Jurkat, Clone E6-1 (cell line): ENCODE measurements at regions not wholly inside any gene's neighbourhood (a gene's known extent, or its start where the extent isn't known, plus 50 kb on each side); places are given as distances from the start of the nearest gene placed in this dataset.

Source experiments
- DNase-seq: peaks from one replicate; pipeline ENCODE4 v3.0.0-alpha.2; 2011; ENCODE audit warnings: low read depth, low spot score
- H3K4me3 ChIP-seq: 2 replicates; pipeline ENCODE4 v1.5.1; 2011; ENCODE audit warnings: mild to moderate bottlenecking, low read length, control low read depth, moderate library complexity

DNA sequence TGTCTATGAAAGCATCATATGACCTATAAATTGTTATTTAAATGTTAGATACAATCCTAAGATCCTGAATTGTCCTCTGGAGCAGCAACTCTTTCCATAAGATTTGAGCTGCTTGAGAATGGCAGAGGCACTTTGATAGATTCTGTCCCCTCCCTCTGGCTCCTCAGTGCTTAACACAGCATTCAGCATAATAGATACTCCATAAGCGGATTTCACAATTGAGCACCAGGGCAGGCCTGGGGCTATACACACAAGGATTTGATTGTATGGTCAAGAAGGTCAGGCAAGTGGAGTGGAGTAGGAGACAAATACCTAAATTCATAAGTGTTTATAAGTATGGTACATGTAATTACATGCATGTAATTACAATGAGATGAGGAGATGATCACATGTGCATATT is 96.3 kb downstream of the FOXD1 start:
- H3K4me3 ChIP-seq: no peak overlapping the region
- no peak for DNase-seq

DNA sequence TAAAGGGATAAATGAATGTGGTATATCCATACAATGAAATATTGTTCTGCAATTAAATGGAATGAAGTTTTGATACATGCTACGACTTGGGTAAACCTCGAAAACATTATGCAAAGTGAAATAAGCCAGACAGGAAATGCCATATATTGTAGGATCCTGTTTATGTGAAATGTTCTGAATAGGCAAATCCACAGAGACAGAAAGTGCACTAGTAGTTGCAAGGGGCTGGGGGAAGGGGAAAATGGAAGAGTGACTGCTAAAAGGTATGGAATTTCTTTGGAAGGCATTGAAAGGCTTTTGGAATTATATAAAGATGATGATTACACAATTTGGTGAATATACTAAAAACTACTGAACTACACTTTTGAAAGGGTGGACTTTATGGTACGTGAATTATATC is 97.0 kb downstream of the FOXD1 start:
- no peak for DNase-seq
- H3K4me3 ChIP-seq: no peak overlapping the region

DNA sequence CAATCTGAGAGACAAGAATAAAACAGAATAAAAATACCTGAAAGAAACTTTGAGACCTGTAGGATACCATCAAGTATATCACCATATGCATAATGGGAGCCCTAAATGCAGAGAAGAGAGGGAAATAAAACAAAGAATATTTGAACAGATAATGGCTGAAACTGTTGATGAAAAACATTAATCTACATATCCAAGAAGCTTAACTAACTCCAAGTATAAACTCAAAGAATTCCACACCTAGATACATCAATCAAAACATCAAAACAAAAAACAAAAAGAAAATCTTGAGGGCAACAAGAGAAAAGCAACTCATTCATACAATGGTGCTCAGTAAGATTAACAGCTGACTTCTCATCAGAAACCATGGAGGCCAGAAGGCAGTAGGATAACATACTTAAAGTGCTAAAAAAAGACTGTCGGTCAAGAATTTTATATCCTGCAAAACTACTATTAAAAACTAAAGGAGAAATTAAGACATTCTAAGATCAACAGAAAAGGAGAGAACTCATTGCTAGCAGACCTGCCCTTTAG is 101.6 kb downstream of the FOXD1 start:
- no peak overlapping the region for H3K4me3 ChIP-seq
- DNase-seq: no peak

DNA sequence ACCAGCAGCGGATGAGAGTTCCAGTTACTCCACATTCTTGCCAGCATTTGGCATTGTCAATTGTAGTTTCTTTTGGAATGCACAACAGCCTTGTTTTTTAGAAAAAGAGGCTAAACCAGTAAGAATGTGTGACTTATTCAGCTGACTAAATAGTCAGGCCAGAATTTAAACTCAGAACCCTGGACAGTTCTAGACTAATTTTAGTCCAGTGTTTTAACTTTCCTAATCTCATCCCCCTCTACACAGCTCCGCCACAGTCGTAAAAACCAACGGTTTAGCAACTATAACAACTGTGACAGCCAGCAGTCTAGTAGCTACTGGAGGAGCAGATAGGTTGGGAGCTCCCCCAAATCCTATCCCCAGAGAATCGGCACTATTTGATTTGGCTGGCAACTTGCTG is 103.7 kb downstream of the FOXD1 start:
- H3K4me3 ChIP-seq: no peak overlapping the region
- no peak for DNase-seq

DNA sequence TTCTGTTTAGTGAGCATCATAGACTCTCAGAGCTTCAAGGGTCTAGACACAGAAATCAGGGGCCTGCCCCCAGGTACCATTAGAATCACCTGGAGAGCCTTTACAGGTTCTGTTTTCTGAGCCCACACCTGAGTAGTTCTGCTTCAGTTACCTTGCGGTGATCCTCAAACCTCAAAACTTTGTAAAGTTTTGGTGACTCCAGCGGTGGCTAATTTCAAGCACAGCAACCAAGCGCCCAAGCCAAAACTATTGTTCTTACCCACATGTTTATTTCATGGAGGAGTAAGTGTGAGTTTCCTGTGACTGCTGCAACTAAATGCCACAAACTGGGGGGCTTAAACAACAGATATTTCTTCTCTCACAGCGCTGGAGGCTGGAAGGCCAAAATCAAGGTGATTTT is 108.9 kb downstream of the FOXD1 start:
- no peak overlapping the region for H3K4me3 ChIP-seq
- DNase-seq: no peak

DNA sequence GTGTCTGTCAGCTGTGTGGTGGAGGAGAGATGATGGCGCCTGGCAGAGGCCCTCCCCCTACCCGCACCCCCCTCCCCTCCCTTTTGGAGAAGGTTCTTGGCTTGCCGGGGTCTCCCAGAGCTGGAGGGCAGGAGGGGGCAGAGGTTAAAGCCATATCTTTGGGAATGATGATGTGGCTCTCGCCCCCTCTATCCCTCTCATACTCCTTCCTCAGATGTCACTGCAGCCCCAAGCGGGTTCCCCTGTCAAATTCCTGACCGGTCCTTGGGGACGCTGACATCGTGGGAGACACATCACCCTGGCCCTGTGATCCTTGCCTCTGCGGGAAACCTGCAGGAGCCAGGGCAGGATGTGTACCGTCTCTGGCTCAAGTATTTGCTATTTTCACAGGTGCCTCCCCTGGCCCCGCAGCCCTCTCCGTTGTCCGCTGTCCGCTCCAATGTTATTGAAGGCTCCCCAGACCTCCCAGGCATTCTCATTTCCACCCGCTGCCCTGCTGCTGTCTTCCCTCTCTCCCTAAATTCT is 109.5 kb downstream of the FOXD1 start:
- H3K4me3 ChIP-seq: no peak overlapping the region
- DNase-seq: no peak

DNA sequence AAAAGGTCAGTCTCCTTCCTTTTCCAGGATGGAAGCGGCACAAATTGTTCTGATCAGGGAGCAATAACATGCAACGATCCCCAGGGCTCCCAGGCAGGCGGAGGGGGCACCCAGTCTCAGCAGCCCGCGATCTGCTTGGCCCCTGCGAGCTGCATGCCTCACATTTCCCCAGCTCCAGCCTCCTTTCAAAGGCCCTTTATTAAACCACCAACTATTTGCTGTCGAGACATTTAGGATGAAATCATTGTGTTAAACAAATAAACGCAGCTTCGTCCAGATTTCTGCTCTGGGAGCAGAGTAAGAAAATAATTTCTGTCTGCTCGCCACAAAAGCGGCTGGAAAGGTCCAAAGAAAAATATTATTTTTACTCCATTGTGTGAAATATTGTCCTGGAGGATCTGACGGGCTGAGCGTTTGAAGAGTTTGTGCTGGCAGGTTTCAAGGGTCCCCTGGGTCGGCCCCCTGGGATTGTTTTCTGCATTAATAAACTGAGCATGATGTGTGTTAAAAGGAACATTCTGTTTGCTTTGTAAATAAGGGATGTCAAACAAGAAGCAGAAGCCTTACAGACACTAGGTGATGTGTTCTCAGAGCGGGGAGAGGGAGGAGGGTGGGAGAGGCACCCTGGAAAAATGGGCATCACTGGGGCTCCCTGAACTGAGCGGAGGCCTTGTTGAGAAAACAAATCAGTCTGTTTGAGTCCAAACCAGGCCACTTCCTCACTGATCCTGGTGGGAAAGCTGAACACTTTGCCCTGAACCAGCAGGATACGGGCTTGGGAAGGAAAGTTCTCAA is 110.1 kb downstream of the FOXD1 start:
- no peak for DNase-seq

DNA sequence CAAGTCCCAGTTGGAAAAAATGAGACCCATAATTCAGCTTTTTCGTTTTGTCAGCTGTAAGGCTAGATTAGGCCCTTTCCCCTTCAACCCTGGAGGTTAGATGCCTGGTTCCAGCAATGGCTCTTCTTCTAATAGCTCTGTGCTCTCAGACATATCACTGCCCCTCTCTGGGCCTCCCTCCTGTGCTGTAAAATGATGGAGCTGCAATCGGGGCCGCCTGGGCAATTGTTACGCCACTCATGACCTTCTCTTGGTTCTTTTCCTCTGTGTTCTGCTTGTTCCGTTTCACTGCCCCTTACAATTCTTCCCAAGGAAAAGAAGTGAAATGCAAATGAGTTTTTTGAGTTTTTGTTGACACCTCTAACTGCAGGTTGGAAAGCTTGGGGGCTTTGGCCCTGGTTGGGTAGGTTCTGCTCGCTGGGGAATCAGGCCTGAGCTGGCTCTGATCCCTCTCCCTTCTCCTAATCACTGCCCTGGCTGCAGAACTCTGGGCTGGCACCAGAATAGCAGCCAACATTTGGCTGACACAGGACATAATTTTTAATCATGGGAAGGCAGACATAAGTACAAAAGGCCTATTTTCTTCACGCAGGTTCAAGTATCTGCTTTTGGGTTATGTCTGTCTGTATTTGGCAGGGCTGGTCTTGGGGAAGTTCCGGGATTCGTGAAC is 110.9 kb downstream of the FOXD1 start:
- DNase-seq: no peak
- H3K4me3 ChIP-seq: no peak overlapping the region

More for the DNA sequence above, 110.1 kb downstream of the FOXD1 start:
- no peak overlapping the region for H3K4me3 ChIP-seq

DNA sequence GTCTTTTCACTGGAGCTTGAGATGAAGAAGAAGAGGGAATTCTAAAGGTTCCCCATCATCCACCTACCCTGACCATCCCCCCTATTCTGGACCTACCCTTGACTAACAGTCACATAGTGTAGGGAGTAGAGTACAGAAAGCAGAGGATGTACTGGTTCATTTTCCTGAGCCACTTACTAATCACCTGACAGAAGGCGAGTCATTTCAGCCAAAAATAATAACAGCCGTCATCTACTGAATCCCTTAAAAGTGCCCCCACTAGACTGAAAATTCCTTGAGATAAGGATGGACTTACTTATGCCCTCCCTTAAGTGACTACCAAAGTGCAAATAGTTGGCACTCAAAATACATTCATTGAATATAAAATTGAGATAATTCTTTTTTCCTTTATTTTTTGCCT is 112.2 kb downstream of the FOXD1 start:
- DNase-seq: no peak
- no peak overlapping the region for H3K4me3 ChIP-seq

DNA sequence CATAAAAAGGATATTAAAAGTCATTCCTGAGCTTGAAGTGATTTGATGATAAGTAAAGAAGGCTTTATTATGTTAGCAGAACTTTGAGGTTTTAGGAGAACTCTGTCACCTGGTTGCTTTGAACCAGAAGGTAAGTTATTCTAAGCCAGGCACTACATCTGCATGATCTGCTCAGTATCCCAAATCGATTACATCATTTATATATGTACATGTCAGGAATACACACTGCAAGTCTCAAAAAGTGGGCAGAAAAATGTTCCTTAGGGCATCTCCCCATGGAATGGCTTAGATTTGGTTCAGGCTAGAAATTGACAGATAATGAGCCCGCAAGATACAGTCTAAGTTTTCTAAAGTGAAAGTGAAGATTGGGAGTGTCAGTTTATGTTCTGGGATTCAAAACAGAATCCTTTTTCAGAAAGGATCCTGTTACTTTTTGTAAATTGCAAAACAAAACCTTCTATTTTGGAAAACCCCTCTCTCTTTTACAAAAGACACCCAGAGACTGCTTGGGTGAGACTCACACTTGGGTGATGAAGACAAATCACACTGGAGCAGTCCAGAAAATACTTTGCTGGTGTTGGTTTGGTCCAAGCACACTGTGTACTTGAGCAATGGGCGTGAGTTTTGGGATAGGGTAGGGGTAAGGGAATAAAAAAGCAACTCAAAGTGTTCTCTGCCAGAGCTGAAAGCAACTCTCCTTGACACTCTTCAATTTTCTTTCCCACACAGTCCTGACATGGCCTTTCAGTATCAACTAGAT is 114.5 kb downstream of the FOXD1 start:
- no peak for DNase-seq
- no peak overlapping the region for H3K4me3 ChIP-seq

DNA sequence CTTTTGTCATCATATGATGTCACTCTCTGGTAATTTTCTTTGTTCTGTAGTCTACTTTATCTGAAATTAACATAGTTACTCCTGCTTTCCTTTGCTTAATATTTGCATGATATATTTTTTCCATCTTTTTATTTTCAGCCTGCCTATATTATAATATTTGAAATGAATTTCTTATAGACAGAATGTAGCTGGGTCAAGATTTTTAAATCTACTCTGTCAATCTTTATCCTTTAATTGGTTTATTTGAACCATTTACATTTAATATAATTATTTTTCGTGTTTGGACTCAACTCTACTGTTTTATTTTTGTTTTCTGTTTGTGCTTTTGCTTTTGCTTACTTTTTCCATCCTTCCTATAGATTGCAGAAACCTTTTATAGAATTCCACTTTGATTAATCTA is 118.0 kb downstream of the FOXD1 start:
- H3K4me3 ChIP-seq: no peak overlapping the region
- DNase-seq: no peak

DNA sequence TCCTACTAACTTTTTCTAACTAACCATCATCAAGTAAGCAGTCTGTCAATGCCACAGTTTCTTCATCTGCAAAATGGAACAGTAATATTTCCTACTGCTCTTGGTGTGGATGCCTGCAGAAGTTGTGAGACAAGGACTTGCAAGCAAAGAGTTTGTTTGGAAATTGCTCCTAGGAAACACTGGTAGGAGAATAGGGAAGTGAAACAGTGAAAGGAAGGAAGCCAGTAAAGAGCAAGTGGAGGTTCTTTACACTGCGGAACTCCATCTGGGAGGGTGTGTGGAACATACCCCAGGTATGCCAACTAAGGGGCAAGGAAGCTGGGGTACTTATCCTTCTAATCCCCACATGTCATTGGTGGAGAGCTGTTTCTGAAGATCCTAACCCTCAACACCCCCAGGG is 119.9 kb downstream of the FOXD1 start:
- H3K4me3 ChIP-seq: no peak overlapping the region
- DNase-seq: no peak

DNA sequence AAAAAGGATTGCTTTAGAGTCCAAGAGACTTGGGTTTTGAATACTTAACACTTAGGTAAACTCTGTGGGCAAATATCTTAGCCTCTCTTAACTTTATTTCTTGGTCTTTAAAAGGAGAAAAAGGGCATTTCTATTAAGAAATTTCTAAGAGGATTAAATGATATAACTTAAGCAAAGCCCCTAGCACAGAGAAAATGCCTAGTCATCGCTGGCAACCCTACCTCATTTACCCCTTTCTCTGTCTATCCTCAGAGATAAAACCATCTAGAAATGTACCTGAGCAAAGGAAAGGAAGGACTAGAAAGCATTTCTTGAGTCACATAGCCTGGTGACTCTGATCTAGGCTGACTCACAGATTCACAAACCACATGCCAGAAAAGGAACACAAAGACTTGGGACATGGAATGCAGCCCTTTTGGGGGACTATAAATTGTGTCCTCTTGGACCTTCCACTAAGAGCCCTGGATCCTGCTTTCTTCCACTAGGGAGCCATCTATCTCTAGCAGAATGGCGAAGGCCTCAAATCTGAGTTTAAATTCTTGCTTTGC is 120.6 kb downstream of the FOXD1 start:
- no peak overlapping the region for H3K4me3 ChIP-seq
- no peak for DNase-seq

DNA sequence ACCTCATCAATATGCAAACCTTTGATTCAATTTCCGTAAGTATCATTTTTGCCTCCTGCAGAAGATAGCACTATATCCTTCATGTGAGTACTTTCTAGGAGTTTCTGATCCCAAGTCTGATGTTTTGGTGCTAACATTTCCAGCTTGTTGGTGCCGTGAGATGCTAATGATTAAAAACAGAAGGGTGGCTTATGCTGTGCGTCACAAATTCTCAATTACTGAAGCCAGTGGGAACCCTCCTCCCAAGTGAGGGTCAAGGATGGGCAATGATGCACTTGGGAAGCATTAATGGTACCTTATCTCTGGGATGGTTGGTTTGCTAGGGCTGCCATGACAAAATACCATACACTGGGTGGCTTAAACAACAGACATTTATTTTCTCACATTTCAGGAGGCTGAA is 123.0 kb downstream of the FOXD1 start:
- DNase-seq: no peak
- no peak overlapping the region for H3K4me3 ChIP-seq

DNA sequence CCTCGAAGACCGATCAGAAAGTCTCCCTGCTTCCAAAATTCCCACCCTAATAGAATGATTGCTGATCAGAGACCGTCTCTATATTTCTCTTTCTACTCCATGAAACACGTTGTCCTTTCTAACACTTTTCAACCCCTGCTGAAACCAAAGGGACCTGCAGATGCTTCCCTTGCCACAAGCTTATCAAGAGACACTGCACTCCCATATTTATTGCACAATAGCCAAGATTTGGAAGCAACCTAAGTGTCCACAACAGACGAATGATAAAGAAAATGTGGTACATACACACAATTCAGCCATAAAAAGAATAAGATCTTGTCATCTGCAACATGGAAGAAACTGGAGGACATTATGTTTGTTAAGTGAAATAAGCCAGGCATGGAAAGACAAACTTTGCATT is 125.1 kb downstream of the FOXD1 start:
- DNase-seq: no peak
- no peak overlapping the region for H3K4me3 ChIP-seq

DNA sequence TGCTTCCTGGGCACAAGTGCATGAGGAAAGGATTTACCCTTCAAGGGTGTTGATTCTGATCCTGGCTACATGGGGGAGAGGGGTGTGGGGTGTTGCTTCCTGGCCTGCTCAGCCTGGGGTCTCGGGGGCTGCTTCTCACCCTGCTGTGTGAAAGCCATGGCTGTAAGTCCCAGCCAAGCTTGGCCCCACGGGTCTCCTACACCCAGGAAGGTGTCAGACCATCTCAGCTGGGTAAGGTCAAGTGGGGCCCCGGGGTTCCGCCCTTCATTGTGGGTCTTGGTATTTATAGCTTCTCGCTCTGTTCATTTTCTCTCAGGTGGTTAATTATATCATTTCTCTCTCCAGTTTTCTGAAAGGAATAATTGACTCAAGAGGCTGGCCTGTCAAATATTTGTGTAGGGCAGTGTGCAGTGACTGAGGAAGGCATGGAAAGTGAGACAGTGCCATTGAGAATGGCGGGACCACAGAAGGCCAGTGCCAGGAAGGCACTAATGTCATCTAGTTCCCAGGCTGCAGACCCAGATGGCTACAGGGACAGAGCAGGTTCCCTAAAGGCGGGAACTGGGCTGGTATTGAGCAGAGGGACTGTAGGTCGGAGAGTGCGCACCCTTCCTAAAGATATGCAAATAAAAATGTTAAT is 126.0 kb downstream of the FOXD1 start:
- no peak overlapping the region for H3K4me3 ChIP-seq
- no peak for DNase-seq

DNA sequence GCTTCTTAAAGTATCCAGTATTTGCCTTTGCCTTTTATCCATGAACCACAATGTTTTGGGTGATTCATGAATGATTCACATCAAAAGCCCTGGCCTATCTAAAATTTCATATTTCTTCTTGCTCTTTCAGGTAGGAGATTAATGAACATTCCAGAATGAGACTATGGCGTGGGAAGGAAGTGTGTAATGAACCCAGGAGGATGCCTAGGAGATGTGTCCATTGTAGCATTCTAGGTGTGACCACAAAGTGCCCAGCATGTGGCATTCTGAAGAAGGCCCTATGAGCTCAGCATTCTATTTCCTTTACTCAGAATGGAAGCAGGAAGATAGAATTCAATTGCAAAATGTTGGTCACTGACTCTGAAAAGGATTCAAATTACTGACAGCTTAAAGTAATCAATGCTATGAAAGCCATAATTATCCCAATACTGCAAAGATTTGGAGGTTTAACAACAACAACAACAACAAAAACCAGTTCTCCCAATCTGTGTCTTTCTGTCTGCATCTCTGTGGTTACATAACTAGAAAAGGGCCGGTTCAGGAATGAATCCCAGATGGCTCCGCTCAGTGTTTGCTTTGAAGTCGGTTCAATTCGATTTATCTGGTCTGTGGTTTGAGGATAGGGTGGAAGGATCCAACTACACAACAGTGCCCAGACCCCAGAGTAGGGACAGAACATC is 126.7 kb downstream of the FOXD1 start:
- no peak overlapping the region for H3K4me3 ChIP-seq
- no peak for DNase-seq

DNA sequence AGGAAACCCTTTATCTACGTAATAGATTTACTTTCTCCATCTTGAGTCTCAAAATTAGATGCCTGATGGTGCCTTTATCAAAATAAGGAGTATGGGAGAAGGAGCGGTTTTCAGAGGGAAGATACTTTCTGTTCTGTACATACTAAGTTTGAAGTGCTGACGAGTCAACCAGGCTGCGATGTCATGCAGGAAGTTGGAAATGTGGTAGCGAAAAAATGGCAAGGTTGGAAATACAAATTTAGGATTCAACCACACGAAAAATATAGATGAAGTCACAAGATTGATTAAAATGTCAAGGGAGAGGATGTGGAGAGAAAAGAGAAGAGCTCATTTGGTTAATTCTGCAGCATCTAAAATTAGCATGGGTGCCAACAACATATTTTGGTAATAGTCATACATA is 129.5 kb downstream of the FOXD1 start:
- DNase-seq: no peak
- no peak overlapping the region for H3K4me3 ChIP-seq

DNA sequence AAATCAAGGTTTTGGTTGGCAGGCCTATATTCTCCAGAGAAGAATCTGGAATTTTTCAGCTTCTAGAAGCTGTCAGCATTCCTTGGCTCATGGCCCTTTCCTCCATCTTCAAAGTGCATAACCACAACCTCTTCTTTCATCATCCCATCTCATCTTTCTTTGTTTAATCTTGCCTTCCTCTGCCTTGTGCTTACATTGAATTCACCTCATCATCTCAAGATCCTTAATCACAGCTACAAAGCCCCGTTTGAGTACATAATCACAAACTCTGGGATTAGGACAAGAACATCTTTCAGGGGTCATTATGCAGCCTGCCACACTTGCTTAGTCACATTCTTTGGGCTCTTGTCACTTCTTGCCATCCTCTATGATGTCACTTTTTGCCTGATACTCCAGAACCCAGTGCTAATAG is 130.3 kb downstream of the FOXD1 start:
- DNase-seq: no peak
- H3K4me3 ChIP-seq: no peak overlapping the region
